Ishikawa (cell line): ENCODE measurements at regions not wholly inside any gene's neighbourhood (a gene's known extent, or its start where the extent isn't known, plus 50 kb on each side); places are given as distances from the start of the nearest gene placed in this dataset.

Experiments used
- CREB1 ChIP-seq: IDR thresholded peaks from 2 replicates; pipeline ENCODE4 v1.6.1; 2012; ENCODE audit warnings: low read depth
- EGR1 ChIP-seq: IDR thresholded peaks from 2 replicates; pipeline ENCODE4 v1.6.1; 2012
- EP300 ChIP-seq: IDR thresholded peaks from 2 replicates; pipeline ENCODE4 v1.6.1; 2012; ENCODE audit warnings: borderline replicate concordance
- NFIC ChIP-seq: IDR thresholded peaks from 2 replicates; pipeline ENCODE4 v1.6.1; 2012
- REST ChIP-seq: IDR thresholded peaks from 2 replicates; pipeline ENCODE4 v1.6.1; 2012; ENCODE audit warnings: low read depth, mild to moderate bottlenecking
- TAF1 ChIP-seq: IDR thresholded peaks from 2 replicates; pipeline ENCODE4 v1.6.1; 2012; ENCODE audit warnings: low read depth, mild to moderate bottlenecking
- TCF12 ChIP-seq: IDR thresholded peaks from 2 replicates; pipeline ENCODE4 v1.6.1; 2012; ENCODE audit warnings: low read depth
- TEAD4 ChIP-seq: IDR thresholded peaks from 2 replicates; pipeline ENCODE4 v1.6.1; 2012
- USF1 ChIP-seq: IDR thresholded peaks from 2 replicates; pipeline ENCODE4 v1.6.1; 2012
- YY1 ChIP-seq: IDR thresholded peaks from 2 replicates; pipeline ENCODE4 v1.6.1; 2012; ENCODE audit warnings: low read depth

- no peak for TF ChIP-seq TAF1
- no peak for TF ChIP-seq CREB1
- no peak for TF ChIP-seq USF1
- no peak for TF ChIP-seq EP300
- no peak for TF ChIP-seq EGR1
- no peak for TF ChIP-seq TEAD4
- TF ChIP-seq REST: no peak
- no peak for TF ChIP-seq YY1
- no peak for TF ChIP-seq NFIC
- TF ChIP-seq TCF12: no peak
Measured at GRCh38 chr18:33959609-33960008, 265.1 kb downstream of the NOL4 start.
